SK-N-SH (cell line): ENCODE measurements at regions not wholly inside any gene's neighbourhood (a gene's known extent, or its start where the extent isn't known, plus 50 kb on each side); places are given as distances from the start of the nearest gene placed in this dataset.

ENCODE experiments used
- CTCF ChIA-PET: fragments of 300-600, 350-600 bp; formaldehyde crosslinking; extraction: SDS; loops from one replicate; lab custom pipeline; 2021; lab: Yijun Ruan, JAX
- POLR2A ChIA-PET: fragments of 350-600 bp; sonication (Branson Sonifier 250); formaldehyde crosslinking; extraction: SDS; loops from one replicate; lab custom pipeline; 2020; ENCODE audit warnings: antibody characterized with exemption, inconsistent platforms; lab: Yijun Ruan, JAX
- DNase-seq: peaks from one replicate; pipeline ENCODE4 v3.0.0; 2012
- H2AFZ ChIP-seq: fragments of 200-600 bp; sonication (generic); 2 replicates; pipeline ENCODE4 v1.8.1; 2016; ENCODE audit warnings: antibody characterized with exemption, mild to moderate bottlenecking, low read depth
- H3F3A ChIP-seq: fragments of 200-600 bp; sonication (generic); replicated peaks from 2 replicates; pipeline ENCODE3; 2016; ENCODE audit warnings: antibody characterized with exemption, mild to moderate bottlenecking; ENCODE audit not compliant: insufficient read depth
- H3K27ac ChIP-seq, 2 experiments: fragments of 200-500 bp in 1 of 2; fragments of 200-600 bp in 1 of 2; sonication (Bioruptor generic) in 1 of 2; sonication (generic), shearing (Covaris generic) in 1 of 2; 2 replicates each; pipeline versions ENCODE4 v1.5.1 to v1.6.1; 2014 to 2016; ENCODE audit warnings: low read depth in 2 of 2, inconsistent platforms in 1 of 2, low read length in 1 of 2, mild to moderate bottlenecking in 1 of 2, mixed read lengths in 1 of 2
- H3K27me3 ChIP-seq: fragments of 200-600 bp; sonication (generic), shearing (Covaris generic); 2 replicates; pipeline ENCODE4 v1.6.1; 2016; ENCODE audit warnings: mixed run types; ENCODE audit not compliant: insufficient read depth
- H3K36me3 ChIP-seq, 2 experiments: fragments of 200-500 bp in 1 of 2; fragments of 200-600 bp in 1 of 2; sonication (Bioruptor generic) in 1 of 2; sonication (generic) in 1 of 2; replicated peaks in 1 of 2; 2 replicates each; pipeline versions ENCODE3 to v1.5.1; 2014 to 2016; ENCODE audit warnings: low read length in 1 of 2, mild to moderate bottlenecking in 1 of 2; ENCODE audit not compliant: insufficient read depth in 2 of 2, control insufficient read depth in 1 of 2
- H3K4me1 ChIP-seq, 2 experiments: fragments of 200-500 bp in 1 of 2; fragments of 200-600 bp in 1 of 2; sonication (Bioruptor generic) in 1 of 2; sonication (generic), shearing (Covaris generic) in 1 of 2; 2 replicates each; pipeline versions ENCODE4 v1.5.1 to v1.6.1; 2014 to 2016; ENCODE audit warnings: low read depth in 1 of 2, low read length in 1 of 2, mixed run types in 1 of 2; ENCODE audit not compliant: insufficient read depth in 2 of 2, control insufficient read depth in 1 of 2
- H3K4me2 ChIP-seq: fragments of 200-600 bp; sonication (generic), shearing (Covaris generic); 2 replicates; pipeline ENCODE4 v1.6.1; 2017; ENCODE audit warnings: mixed run types
- H3K4me3 ChIP-seq, 2 experiments: fragments of 200-500 bp in 1 of 2; fragments of 200-600 bp in 1 of 2; sonication (Bioruptor generic) in 1 of 2; sonication (generic), shearing (Covaris generic) in 1 of 2; 2 replicates each; pipeline versions ENCODE4 v1.5.1 to v1.8.1; 2014 to 2016; ENCODE audit warnings: low read depth in 2 of 2, inconsistent platforms in 1 of 2, low read length in 1 of 2, mild to moderate bottlenecking in 1 of 2, mixed read lengths in 1 of 2, moderate library complexity in 1 of 2
- H3K79me2 ChIP-seq: fragments of 200-600 bp; sonication (generic); 2 replicates; pipeline ENCODE4 v1.8.1; 2017; ENCODE audit warnings: mild to moderate bottlenecking; ENCODE audit not compliant: insufficient read depth
- H3K9ac ChIP-seq: fragments of 200-600 bp; sonication (generic); 2 replicates; pipeline ENCODE4 v1.6.1; 2017; ENCODE audit warnings: mixed run types
- H3K9me2 ChIP-seq: fragments of 200-600 bp; sonication (generic); 2 replicates; pipeline ENCODE4 v1.6.1; 2017; ENCODE audit warnings: mixed run types
- H3K9me3 ChIP-seq: fragments of 200-600 bp; sonication (generic); 2 replicates; pipeline ENCODE4 v1.6.1; 2017; ENCODE audit warnings: mixed run types, mild to moderate bottlenecking, moderate library complexity
- H4K20me1 ChIP-seq: fragments of 200-600 bp; sonication (generic); 2 replicates; pipeline ENCODE4 v1.6.1; 2017; ENCODE audit warnings: mild to moderate bottlenecking, mixed run types; ENCODE audit not compliant: insufficient read depth
- CHD2 ChIP-seq: fragments of 150-350 bp; IDR thresholded peaks from 2 replicates; pipeline ENCODE4 v1.6.1; 2018; ENCODE audit warnings: low read length; ENCODE audit not compliant: partially characterized antibody
- ELF1 ChIP-seq: IDR thresholded peaks from 2 replicates; pipeline ENCODE4 v1.4.0; 2012
- EP300 ChIP-seq, 2 experiments: IDR thresholded peaks; 2 replicates each; pipeline versions ENCODE4 v1.4.0 to v1.6.1; 2012; ENCODE audit warnings: borderline replicate concordance in 1 of 2, low read depth in 1 of 2, low read length in 1 of 2
- FOSL2 ChIP-seq: IDR thresholded peaks from 2 replicates; pipeline ENCODE4 v1.4.0; 2012; ENCODE audit warnings: low read depth, mild to moderate bottlenecking, moderate library complexity, borderline replicate concordance
- FOXJ3 ChIP-seq: sonication (generic); formaldehyde crosslinking; IDR thresholded peaks from 2 replicates; pipeline ENCODE4 v1.5.1; 2020; ENCODE audit warnings: mild to moderate bottlenecking, missing genetic modification reagents
- IRF3 ChIP-seq: fragments of 150-350 bp; IDR thresholded peaks from 2 replicates; pipeline ENCODE4 v1.6.1; 2016; ENCODE audit warnings: mild to moderate bottlenecking, low read depth, low read length
- MEF2A ChIP-seq: IDR thresholded peaks from 2 replicates; pipeline ENCODE4 v1.4.0; 2012; ENCODE audit warnings: low read depth, borderline replicate concordance
- NFIC ChIP-seq: IDR thresholded peaks from 2 replicates; pipeline ENCODE4 v1.4.0; 2012; ENCODE audit warnings: borderline replicate concordance
- NRF1 ChIP-seq: IDR thresholded peaks from 2 replicates; pipeline ENCODE4 v1.6.1; 2012; ENCODE audit warnings: low read depth, mild to moderate bottlenecking, low read length
- PBX3 ChIP-seq: IDR thresholded peaks from 2 replicates; pipeline ENCODE4; 2012
- RFX5 ChIP-seq: IDR thresholded peaks from 2 replicates; pipeline ENCODE4 v1.6.1; 2012; ENCODE audit warnings: mild to moderate bottlenecking, improper control_type of control experiment, low read length
- RXRA ChIP-seq: IDR thresholded peaks from 2 replicates; pipeline ENCODE4 v1.4.0; 2012; ENCODE audit warnings: low read depth, mild to moderate bottlenecking, borderline replicate concordance
- SIN3A ChIP-seq: IDR thresholded peaks from 2 replicates; pipeline ENCODE4 v1.6.1; 2012; ENCODE audit warnings: low read depth, mild to moderate bottlenecking, low read length, moderate library complexity, borderline replicate concordance
- SMC3 ChIP-seq: IDR thresholded peaks from 2 replicates; pipeline ENCODE4 v1.6.1; 2012; ENCODE audit warnings: low read depth, low read length, improper control_type of control experiment
- TAF1 ChIP-seq: IDR thresholded peaks from 2 replicates; pipeline ENCODE4 v1.6.1; 2012; ENCODE audit warnings: low read depth, mild to moderate bottlenecking, low read length, moderate library complexity, borderline replicate concordance
- TCF12 ChIP-seq: IDR thresholded peaks from 2 replicates; pipeline ENCODE4 v1.4.0; 2012
- TEAD4 ChIP-seq: IDR thresholded peaks from 2 replicates; pipeline ENCODE4 v1.4.0; 2012; ENCODE audit warnings: mild to moderate bottlenecking, borderline replicate concordance; ENCODE audit not compliant: insufficient read depth
- WGBS: methylation state at CpG from one replicate; pipeline ENCODE4 v1.1.6; 2017; ENCODE audit warnings: low lambda C conversion rate; 5-methylcytosine and 5-hydroxymethylcytosine counted together
- TF ChIP-seq, protein P1 (sequence below): IDR thresholded peaks from 2 replicates; pipeline ENCODE4 v1.4.0; 2012; ENCODE audit warnings: low read depth
- TF ChIP-seq, protein P2 (sequence below): fragments of 200-600 bp; sonication (generic); IDR thresholded peaks from 2 replicates; pipeline ENCODE4 v1.6.1; 2017; ENCODE audit warnings: antibody characterized with exemption, mild to moderate bottlenecking, moderate library complexity

GRCh38 chr3:78410077-78410476, 1357.7 kb downstream of the ROBO1 start:
- H3K4me3 ChIP-seq, result no peak overlapping the region
- ChIA-PET CTCF (no interaction called here), POLR2A (no interaction called here)
- no peaks in the 10 kb centered on the region for H3K27me3 ChIP-seq
- WGBS, result 56% methylated on average over 2 of the region's 2 CpGs
- DNase-seq, result no peak
- H4K20me1 ChIP-seq, result no peaks in the 10 kb centered on the region
- H3K36me3 ChIP-seq, result no peaks in the 10 kb centered on the region
- H3K9me3 ChIP-seq, result no peaks in the 10 kb centered on the region
- no peak overlapping the region for H3K27ac ChIP-seq
- H3K79me2 ChIP-seq, result no peaks in the 10 kb centered on the region
- no peak overlapping the region for H3K9ac ChIP-seq
- H3F3A ChIP-seq, result no peaks in the 10 kb centered on the region
- TF ChIP-seq, protein P1, sequence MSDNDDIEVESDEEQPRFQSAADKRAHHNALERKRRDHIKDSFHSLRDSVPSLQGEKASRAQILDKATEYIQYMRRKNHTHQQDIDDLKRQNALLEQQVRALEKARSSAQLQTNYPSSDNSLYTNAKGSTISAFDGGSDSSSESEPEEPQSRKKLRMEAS, result no peak
- TF ChIP-seq FOSL2 (no peak), TEAD4 (no peak), PBX3 (no peak), SMC3 (no peak), RFX5 (no peak), FOXJ3 (CRISPR knock-in tag) (no peak), NRF1 (no peak), EP300 (IDR thresholded peaks at IDR 0.05; ENCODE audit: borderline replicate concordance in 1 of 2, low read depth in 1 of 2, low read length in 1 of 2) (no peak), ELF1 (no peak), IRF3 (no peak), SIN3A (no peak), MEF2A (no peak), TCF12 (no peak), RXRA (no peak), TAF1 (no peak)
- H2AFZ ChIP-seq, result no peak overlapping the region
- no peaks in the 10 kb centered on the region for H3K4me1 ChIP-seq
- no peak overlapping the region for H3K4me2 ChIP-seq
- no peaks in the 10 kb centered on the region for H3K9me2 ChIP-seq

GRCh38 chr3:78414261-78414660, 1353.5 kb downstream of the ROBO1 start:
- H2AFZ ChIP-seq, result no peak overlapping the region
- TF ChIP-seq FOSL2 (no peak), CHD2 (no peak), NFIC (no peak), RFX5 (no peak)
- TF ChIP-seq, protein P2, sequence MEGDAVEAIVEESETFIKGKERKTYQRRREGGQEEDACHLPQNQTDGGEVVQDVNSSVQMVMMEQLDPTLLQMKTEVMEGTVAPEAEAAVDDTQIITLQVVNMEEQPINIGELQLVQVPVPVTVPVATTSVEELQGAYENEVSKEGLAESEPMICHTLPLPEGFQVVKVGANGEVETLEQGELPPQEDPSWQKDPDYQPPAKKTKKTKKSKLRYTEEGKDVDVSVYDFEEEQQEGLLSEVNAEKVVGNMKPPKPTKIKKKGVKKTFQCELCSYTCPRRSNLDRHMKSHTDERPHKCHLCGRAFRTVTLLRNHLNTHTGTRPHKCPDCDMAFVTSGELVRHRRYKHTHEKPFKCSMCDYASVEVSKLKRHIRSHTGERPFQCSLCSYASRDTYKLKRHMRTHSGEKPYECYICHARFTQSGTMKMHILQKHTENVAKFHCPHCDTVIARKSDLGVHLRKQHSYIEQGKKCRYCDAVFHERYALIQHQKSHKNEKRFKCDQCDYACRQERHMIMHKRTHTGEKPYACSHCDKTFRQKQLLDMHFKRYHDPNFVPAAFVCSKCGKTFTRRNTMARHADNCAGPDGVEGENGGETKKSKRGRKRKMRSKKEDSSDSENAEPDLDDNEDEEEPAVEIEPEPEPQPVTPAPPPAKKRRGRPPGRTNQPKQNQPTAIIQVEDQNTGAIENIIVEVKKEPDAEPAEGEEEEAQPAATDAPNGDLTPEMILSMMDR, result no peak
- TF ChIP-seq, all 33 proteins: peak for 0
- Histone ChIP-seq H3K9me3 (no peaks in the 10 kb centered on the region), H4K20me1 (no peaks in the 10 kb centered on the region), H3K36me3 (no peaks in the 10 kb centered on the region), H3K9me2 (no peaks in the 10 kb centered on the region), H3F3A (no peaks in the 10 kb centered on the region), H3K4me3 (no peak overlapping the region), H3K9ac (no peak overlapping the region), H3K27me3 (no peaks in the 10 kb centered on the region), H3K4me2 (no peak overlapping the region), H3K79me2 (no peaks in the 10 kb centered on the region), H3K27ac (no peak overlapping the region), H3K4me1 (no peaks in the 10 kb centered on the region)
- POLR2A ChIA-PET, result no interaction called here
- 34% methylated on average over 2 of the region's 2 CpGs for WGBS
- CTCF ChIA-PET, result no interaction called here
- DNase-seq, result no peak
